GM23248 (cell line): ENCODE measurements at regions not wholly inside any gene's neighbourhood (a gene's known extent, or its start where the extent isn't known, plus 50 kb on each side); places are given as distances from the start of the nearest gene placed in this dataset.

Source experiments
- DNase-seq: peaks from one replicate; pipeline ENCODE4 v3.0.0-alpha.2; 2015
- H2AFZ ChIP-seq: fragments of 200-600 bp; sonication (generic); 2 replicates; pipeline ENCODE4 v1.6.1; 2016; ENCODE audit warnings: antibody characterized with exemption
- H3F3A ChIP-seq: fragments of 200-600 bp; sonication (generic); 2 replicates; pipeline ENCODE4 v1.6.1; 2016; ENCODE audit warnings: mild to moderate bottlenecking, antibody characterized with exemption, mixed run types; ENCODE audit not compliant: insufficient read depth
- H3K27ac ChIP-seq: fragments of 200-600 bp; sonication (generic); 2 replicates; pipeline ENCODE4 v1.5.1; 2016; ENCODE audit warnings: mild to moderate bottlenecking
- H3K27me3 ChIP-seq: fragments of 200-600 bp; sonication (generic); replicated peaks from 2 replicates; pipeline ENCODE4 v1.6.1; 2016; ENCODE audit warnings: mild to moderate bottlenecking; ENCODE audit not compliant: insufficient read depth
- H3K36me3 ChIP-seq: fragments of 200-600 bp; sonication (generic); 2 replicates; pipeline ENCODE4 v1.6.1; 2016; ENCODE audit warnings: low read depth, mild to moderate bottlenecking
- H3K4me1 ChIP-seq: fragments of 200-600 bp; sonication (generic); 2 replicates; pipeline ENCODE4 v1.6.1; 2016; ENCODE audit warnings: mild to moderate bottlenecking; ENCODE audit not compliant: insufficient read depth
- H3K4me2 ChIP-seq: fragments of 200-600 bp; sonication (generic); one replicate; pipeline ENCODE4 v1.6.1; 2016; ENCODE audit warnings: mild to moderate bottlenecking; ENCODE audit not compliant: unreplicated experiment
- H3K4me3 ChIP-seq: fragments of 200-600 bp; sonication (generic); 2 replicates; pipeline ENCODE4 v1.5.1; 2016; ENCODE audit warnings: mild to moderate bottlenecking
- H3K79me2 ChIP-seq: fragments of 200-600 bp; sonication (generic); 2 replicates; pipeline ENCODE4 v1.6.1; 2016; ENCODE audit warnings: mild to moderate bottlenecking; ENCODE audit not compliant: insufficient read depth
- H3K9ac ChIP-seq: fragments of 200-600 bp; sonication (generic); 2 replicates; pipeline ENCODE4 v1.6.1; 2016; ENCODE audit warnings: mild to moderate bottlenecking
- H3K9me2 ChIP-seq: fragments of 200-600 bp; sonication (generic); 2 replicates; pipeline ENCODE4 v1.6.1; 2016; ENCODE audit warnings: mixed run types, mild to moderate bottlenecking, moderate library complexity; ENCODE audit not compliant: insufficient read depth
- H3K9me3 ChIP-seq: fragments of 200-600 bp; sonication (generic); one replicate; pipeline ENCODE4 v1.6.1; 2017; ENCODE audit warnings: low read depth
- H4K20me1 ChIP-seq: fragments of 200-600 bp; sonication (generic); 2 replicates; pipeline ENCODE4 v1.6.0; 2016; ENCODE audit not compliant: insufficient read depth
- EZH2 ChIP-seq: fragments of 200-600 bp; sonication (generic); IDR thresholded peaks from 2 replicates; pipeline ENCODE4 v1.6.1; 2018; ENCODE audit warnings: antibody characterized with exemption, mild to moderate bottlenecking; ENCODE audit not compliant: insufficient read depth, poor library complexity, severe bottlenecking
- EZH2phosphoT487 ChIP-seq: fragments of 200-600 bp; sonication (generic); IDR thresholded peaks from 2 replicates; pipeline ENCODE4 v1.6.1; 2018; ENCODE audit warnings: antibody characterized with exemption, moderate library complexity, mild to moderate bottlenecking, low read depth; ENCODE audit not compliant: insufficient read depth
- WGBS, 2 experiments: methylation state at CpG; one replicate each; pipeline ENCODE4 v1.1.6; 2015 to 2017; ENCODE audit warnings: low lambda C conversion rate in 2 of 2, low coverage in 1 of 2; ENCODE audit errors: missing lambda C conversion rate in 2 of 2; 5-methylcytosine and 5-hydroxymethylcytosine counted together
- in situ Hi-C: fragments of 300-500 bp; cut with MboI; formaldehyde crosslinking; loops from 2 replicates; pipeline ENCODE4 v1.15.0; 2020

DNA sequence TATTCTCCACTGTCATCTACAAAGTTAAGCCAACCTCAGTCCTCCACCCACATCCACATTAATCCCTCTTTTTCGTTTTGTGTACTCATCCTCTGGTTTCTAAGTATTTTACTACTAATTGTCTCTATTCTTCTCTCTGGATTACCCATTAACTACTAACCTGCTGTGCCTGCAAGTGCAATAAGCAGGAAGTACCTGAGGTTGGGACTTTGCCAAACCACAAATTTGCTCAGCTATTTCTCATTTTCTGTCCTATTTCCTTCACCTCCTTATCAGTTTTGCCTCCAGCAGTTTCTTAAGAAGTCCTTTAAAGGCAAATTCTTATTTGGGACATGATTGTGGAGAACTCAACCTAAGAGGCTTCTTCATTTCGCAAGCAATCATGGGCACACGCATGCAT is 1708.9 kb downstream of the SLITRK5 start:
- Histone ChIP-seq H3K27me3 (no peaks in the 10 kb centered on the region), H3K4me2 (no peak overlapping the region), H2AFZ (no peak overlapping the region), H3K4me1 (no peaks in the 10 kb centered on the region; the same call in 1 of the 2 replicates), H3K9ac (no peak overlapping the region), H3K27ac (no peak overlapping the region), H4K20me1 (no peaks in the 10 kb centered on the region), H3F3A (no peaks in the 10 kb centered on the region), H3K79me2 (no peaks in the 10 kb centered on the region), H3K9me2 (no peaks in the 10 kb centered on the region), H3K36me3 (no peaks in the 10 kb centered on the region), H3K9me3 (no peaks in the 10 kb centered on the region), H3K4me3 (no peak overlapping the region)
- DNase-seq, result no peak
- in situ Hi-C loops, result no loop called here
- TF ChIP-seq EZH2, result no peak
- no peak for TF ChIP-seq EZH2phosphoT487
- 50 to 59% methylated on average over 3 of the region's 3 CpGs for WGBS, 2 experiments

DNA sequence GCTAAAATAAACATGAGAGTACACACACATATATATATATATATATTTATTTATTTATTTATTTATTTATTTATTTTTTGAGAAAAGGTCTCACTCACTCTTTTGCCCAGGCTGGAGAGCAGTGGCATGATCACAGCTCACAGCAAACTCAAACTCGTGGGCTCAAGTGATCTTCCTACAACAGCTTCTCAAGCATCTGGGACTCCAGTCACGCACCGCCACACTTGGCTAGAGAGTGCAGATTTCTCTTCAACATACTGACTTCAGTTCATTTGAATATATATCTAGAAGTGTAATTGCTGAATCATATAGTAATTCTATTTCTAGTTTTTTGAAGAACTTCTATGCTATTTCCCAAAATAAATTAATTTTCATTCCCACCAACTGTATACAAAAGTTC is 1711.8 kb downstream of the SLITRK5 start:
- H4K20me1 ChIP-seq, result no peaks in the 10 kb centered on the region
- H3K9me3 ChIP-seq, result no peaks in the 10 kb centered on the region
- H3K36me3 ChIP-seq, result no peaks in the 10 kb centered on the region
- WGBS, 2 experiments, result 50 to 55% methylated on average over 3 of the region's 3 CpGs
- H3K9ac ChIP-seq, result no peak overlapping the region
- no peaks in the 10 kb centered on the region for H3K4me1 ChIP-seq
- H3K79me2 ChIP-seq, result no peaks in the 10 kb centered on the region
- no peak overlapping the region for H3K27ac ChIP-seq
- TF ChIP-seq EZH2 (no peak), EZH2phosphoT487 (no peak)
- in situ Hi-C loops, result no loop called here
- no peak overlapping the region for H3K4me2 ChIP-seq
- H3K27me3 ChIP-seq, result no peaks in the 10 kb centered on the region
- no peak overlapping the region for H3K4me3 ChIP-seq
- H3K9me2 ChIP-seq, result no peaks in the 10 kb centered on the region
- H2AFZ ChIP-seq, result no peak overlapping the region
- DNase-seq, result no peak
- H3F3A ChIP-seq, result no peaks in the 10 kb centered on the region

DNA sequence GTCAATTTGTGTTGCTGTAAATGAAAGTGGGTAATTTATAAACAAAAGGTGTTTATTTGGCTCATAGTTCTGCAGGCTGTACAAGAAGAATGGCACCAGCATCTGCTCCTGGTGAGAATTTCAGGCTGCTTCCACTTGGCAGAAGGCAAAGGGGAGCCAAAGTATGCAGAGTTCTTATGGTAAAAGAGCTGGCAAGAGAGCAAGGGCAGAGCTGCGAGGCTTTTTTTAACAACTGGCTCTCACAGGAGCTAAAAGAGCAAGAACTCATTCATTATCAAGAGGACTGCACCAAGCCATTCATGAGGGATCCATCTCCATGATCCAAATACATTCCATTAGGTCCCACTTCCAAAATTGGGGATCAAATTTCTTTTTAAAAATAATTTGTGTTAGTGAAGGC is 1712.7 kb downstream of the SLITRK5 start:
- Histone ChIP-seq H3K4me2 (no peak overlapping the region), H3K9ac (no peak overlapping the region), H3K79me2 (no peaks in the 10 kb centered on the region), H4K20me1 (no peaks in the 10 kb centered on the region), H3K9me3 (no peaks in the 10 kb centered on the region), H3F3A (no peaks in the 10 kb centered on the region), H3K27ac (no peak overlapping the region), H3K9me2 (no peaks in the 10 kb centered on the region), H2AFZ (no peak overlapping the region), H3K4me1 (no peaks in the 10 kb centered on the region), H3K36me3 (no peaks in the 10 kb centered on the region), H3K27me3 (no peaks in the 10 kb centered on the region), H3K4me3 (no peak overlapping the region)
- in situ Hi-C loops, result no loop called here
- no peak for TF ChIP-seq EZH2phosphoT487
- no peak for TF ChIP-seq EZH2
- WGBS, 2 experiments, result 45% methylated on average over 1 of the region's 1 CpG
- no peak for DNase-seq

DNA sequence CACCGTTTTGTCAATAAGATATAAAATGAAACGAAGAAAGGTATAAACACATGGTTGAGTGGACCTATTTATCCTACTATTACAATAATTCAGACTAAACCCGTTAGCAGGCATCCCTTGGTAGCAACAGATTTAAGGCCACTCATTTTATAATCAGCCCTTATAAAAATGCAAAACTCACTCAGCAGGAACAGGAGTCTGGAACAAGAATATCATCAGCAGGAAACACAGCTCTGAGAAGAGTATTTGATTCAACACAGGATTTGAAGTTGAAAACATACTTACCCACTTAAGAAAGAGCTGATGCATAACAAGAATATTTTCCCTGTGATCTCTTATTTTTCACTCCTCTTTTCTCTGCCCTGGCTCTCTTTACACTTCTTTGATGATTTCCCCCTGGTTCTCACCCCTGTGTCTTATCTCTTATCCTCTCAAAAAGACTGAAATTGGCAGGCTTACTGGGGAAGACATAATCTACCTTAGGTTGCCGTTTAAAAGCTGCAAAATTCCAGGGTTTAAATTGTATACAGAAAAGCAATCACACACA is 1722.7 kb downstream of the SLITRK5 start:
- Histone ChIP-seq H3K9me2 (no peaks in the 10 kb centered on the region), H3K9me3 (no peaks in the 10 kb centered on the region), H3K27me3 (no peaks in the 10 kb centered on the region), H3K4me3 (no peak overlapping the region), H3K9ac (no peak overlapping the region), H4K20me1 (no peaks in the 10 kb centered on the region), H3K4me1 (no peaks in the 10 kb centered on the region), H3F3A (no peaks in the 10 kb centered on the region), H3K79me2 (no peaks in the 10 kb centered on the region), H3K36me3 (no peaks in the 10 kb centered on the region), H3K4me2 (no peak overlapping the region), H2AFZ (no peak overlapping the region), H3K27ac (no peak overlapping the region)
- TF ChIP-seq EZH2, result no peak
- no peak for TF ChIP-seq EZH2phosphoT487
- WGBS, 2 experiments, result 36 to 40% methylated on average over 4 of the region's 4 CpGs
- in situ Hi-C loops, result no loop called here
- DNase-seq, result no peak

DNA sequence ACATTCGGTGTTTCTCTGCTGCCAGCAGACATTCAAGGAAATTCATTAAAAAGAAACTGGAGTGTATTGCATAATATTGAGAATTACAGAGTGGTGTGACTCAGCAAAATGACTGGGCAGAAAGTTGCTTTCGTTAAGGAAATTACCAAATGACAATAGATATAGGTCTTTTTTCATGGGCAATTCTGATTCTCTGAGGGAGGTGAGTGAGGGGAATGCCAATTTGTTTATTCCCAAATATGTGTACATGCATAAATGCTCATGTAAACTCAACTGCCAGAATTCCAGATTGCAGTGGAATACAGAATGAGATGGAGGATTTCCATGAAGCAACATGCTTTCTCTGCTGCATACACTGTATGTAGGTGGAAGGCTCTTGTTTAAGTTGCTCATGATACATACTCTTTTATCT is 1730.1 kb downstream of the SLITRK5 start:
- Histone ChIP-seq H3K9me2 (no peaks in the 10 kb centered on the region), H3K9me3 (no peaks in the 10 kb centered on the region), H3K79me2 (no peaks in the 10 kb centered on the region), H3K36me3 (no peaks in the 10 kb centered on the region), H4K20me1 (no peaks in the 10 kb centered on the region), H3K9ac (peak overlapping the region; percentile 53), H3K27me3 (no peaks in the 10 kb centered on the region), H2AFZ (peak overlapping the region; percentile 56), H3F3A (no peaks in the 10 kb centered on the region), H3K4me3 (peak overlapping the region; percentile 46), H3K4me2 (peak overlapping the region; percentile 40), H3K27ac (peak overlapping the region; percentile 33), H3K4me1 (0 out of 2 replicates have a peak, but pooled peaks cover 5% of the 10 kb centered on the region)
- TF ChIP-seq EZH2phosphoT487 (no peak), EZH2 (no peak)
- peak; percentile 78 for DNase-seq
- 0 to 1% methylated on average over 2 of the region's 2 CpGs for WGBS, 2 experiments
- in situ Hi-C loops, result no loop called here
